K562 (cell line): ENCODE measurements at regions not wholly inside any gene's neighbourhood (a gene's known extent, or its start where the extent isn't known, plus 50 kb on each side); places are given as distances from the start of the nearest gene placed in this dataset.

Experiments
- ATAC-seq: fragments of 200-7000 bp; cut with Tn5 transposase; 3 replicates; pipeline ENCODE4 v1.9.1; 2020; ENCODE audit warnings: moderate library complexity
- BruUV-seq: library from RNA; stranded (reverse); fragments of 400-500 nt; replicated peaks from 2 replicates; lab custom pipeline; 2021; lab: Mats Ljungman, UMichigan
- CTCF ChIA-PET: fragments of 300-600 bp; formaldehyde crosslinking; extraction: SDS; loops from one replicate; lab custom pipeline; 2021; ENCODE audit warnings: low intra/inter-chr PET ratio; lab: Yijun Ruan, JAX
- POLR2A ChIA-PET: fragments of 300-600, 350-650 bp; sonication (Branson Sonifier 250); formaldehyde crosslinking; extraction: SDS; loops from one replicate; lab custom pipeline; 2021; ENCODE audit warnings: antibody characterized with exemption, inconsistent platforms; lab: Yijun Ruan, JAX
- DNase-seq, 4 experiments: peaks; one replicate each; pipeline versions ENCODE4 v3.0.0 to v3.0.0-alpha.2; 2011 to 2018; ENCODE audit warnings: low spot score in 3 of 4, mixed read lengths in 3 of 4; ENCODE audit errors: extremely low read depth in 1 of 4
- FAIRE-seq: peaks from 2 replicates; lab custom pipeline; 2011; peaks lifted over from hg19 to GRCh38; lab: Jason Lieb, UNC
- H2AFZ ChIP-seq: 2 replicates; pipeline ENCODE4 v1.6.0; 2011; ENCODE audit warnings: low read depth, low read length, control low read depth, inconsistent platforms
- H3K27ac ChIP-seq: fragments of 200-600 bp; 3 replicates; pipeline ENCODE4 v1.8.0; 2011; ENCODE audit warnings: low read depth, mild to moderate bottlenecking, control low read depth, inconsistent platforms, low read length, moderate library complexity, mixed read lengths; ENCODE audit errors: extremely low read depth
- H3K27me3 ChIP-seq, 2 experiments: fragments of 300-600 bp in 1 of 2; 2 replicates in 1 of 2; 3 replicates in 1 of 2; pipeline versions ENCODE4 v1.6.0 to v1.8.0; 2011; ENCODE audit warnings: inconsistent platforms in 2 of 2, low read length in 2 of 2, mild to moderate bottlenecking in 1 of 2, mixed read lengths in 1 of 2, moderate library complexity in 1 of 2; ENCODE audit not compliant: control insufficient read depth in 2 of 2, insufficient read depth in 2 of 2
- H3K36me3 ChIP-seq: fragments of 300-600 bp; 3 replicates; pipeline ENCODE4 v1.8.0; 2011; ENCODE audit warnings: mild to moderate bottlenecking, low read length, inconsistent platforms; ENCODE audit not compliant: control insufficient read depth, insufficient read depth
- H3K4me1 ChIP-seq, 2 experiments: fragments of 200-600 bp in 1 of 2; replicated peaks in 1 of 2; 2 replicates in 1 of 2; 3 replicates in 1 of 2; pipeline versions ENCODE4 v1.5.1 to v1.8.0; 2011; ENCODE audit warnings: inconsistent platforms in 2 of 2, low read length in 2 of 2, mild to moderate bottlenecking in 1 of 2, mixed read lengths in 1 of 2, moderate library complexity in 1 of 2; ENCODE audit not compliant: control insufficient read depth in 2 of 2, insufficient read depth in 2 of 2
- H3K4me2 ChIP-seq: 2 replicates; pipeline ENCODE4 v1.6.1; 2011; ENCODE audit warnings: low read length, control low read depth, inconsistent platforms, mixed read lengths; ENCODE audit not compliant: insufficient read depth
- H3K4me3 ChIP-seq: fragments of 200-600 bp; sonication (generic), shearing (Covaris generic); 2 replicates; pipeline ENCODE4 v1.5.1; 2016; ENCODE audit warnings: control low read depth, inconsistent platforms
- H3K79me2 ChIP-seq: fragments of 200-600 bp; 3 replicates; pipeline ENCODE4 v1.8.0; 2011; ENCODE audit warnings: low read length, inconsistent platforms; ENCODE audit not compliant: control insufficient read depth, insufficient read depth
- H3K9ac ChIP-seq, 2 experiments: 2 replicates each; pipeline versions ENCODE4 v1.6.0 to v1.6.1; 2011; ENCODE audit warnings: low read depth in 2 of 2, low read length in 2 of 2, control low read depth in 1 of 2, inconsistent platforms in 1 of 2, mild to moderate bottlenecking in 1 of 2, mixed read lengths in 1 of 2; ENCODE audit not compliant: insufficient read depth in 1 of 2
- H3K9me1 ChIP-seq: one replicate; pipeline ENCODE4 v1.6.0; 2011; ENCODE audit warnings: inconsistent platforms, mild to moderate bottlenecking, low read length, moderate library complexity; ENCODE audit not compliant: control insufficient read depth, insufficient read depth
- H3K9me3 ChIP-seq: replicated peaks from 2 replicates; pipeline ENCODE4 v1.5.1; 2011; ENCODE audit warnings: low read depth, low read length, inconsistent platforms; ENCODE audit not compliant: control insufficient read depth, insufficient read depth
- H4K20me1 ChIP-seq: replicated peaks from 2 replicates; pipeline ENCODE4 v1.6.1; 2011; ENCODE audit warnings: low read length, inconsistent platforms, mixed read lengths; ENCODE audit not compliant: control insufficient read depth, insufficient read depth
- EGR1 ChIP-seq: fragments of 450-650 bp; conservative IDR thresholded peaks from 2 replicates; pipeline ENCODE4 v1.6.1; 2017; ENCODE audit warnings: mild to moderate bottlenecking
- ETV1 ChIP-seq: fragments of 450-650 bp; conservative IDR thresholded peaks from 2 replicates; pipeline ENCODE4 v1.6.1; 2016; ENCODE audit warnings: missing genetic modification characterization, control low read depth, low read depth, missing compliant biosample characterization
- EZH2 ChIP-seq: IDR thresholded peaks from 2 replicates; pipeline ENCODE4 v1.6.1; 2012; ENCODE audit warnings: low read depth, mild to moderate bottlenecking, inconsistent platforms, low read length, borderline replicate concordance
- GATAD2B ChIP-seq: fragments of 450-650 bp; IDR thresholded peaks from 2 replicates; pipeline ENCODE4 v1.6.1; 2017; ENCODE audit warnings: mild to moderate bottlenecking, borderline replicate concordance
- GTF2E2 ChIP-seq: fragments of 200-800 bp; sonication (Bioruptor generic); IDR thresholded peaks from 2 replicates; pipeline ENCODE4 v1.6.1; 2016; ENCODE audit warnings: missing genetic modification characterization, missing compliant biosample characterization
- HMGN3 ChIP-seq: IDR thresholded peaks from 2 replicates; pipeline ENCODE4 v1.6.1; 2011; ENCODE audit warnings: borderline replicate concordance, low read depth, mild to moderate bottlenecking, mixed read lengths, low read length; ENCODE audit not compliant: insufficient read length; ENCODE audit errors: extremely low read depth
- KDM2B ChIP-seq: fragments of 250-450 bp; sonication (Bioruptor Pico); IDR thresholded peaks from 2 replicates; pipeline ENCODE4 v1.8.0; 2021; ENCODE audit warnings: mild to moderate bottlenecking, moderate library complexity
- NR2F6 ChIP-seq: fragments of 450-650 bp; formaldehyde crosslinking; IDR thresholded peaks from 2 replicates; pipeline ENCODE4 v1.4.0; 2020; ENCODE audit warnings: mild to moderate bottlenecking
- RBFOX2 ChIP-seq: fragments of 200-400 bp; formaldehyde crosslinking; IDR thresholded peaks from 2 replicates; pipeline ENCODE4 v1.6.1; 2017; ENCODE audit warnings: low read depth, mild to moderate bottlenecking, low read length, moderate library complexity
- SMAD2 ChIP-seq: fragments of 150-350 bp; IDR thresholded peaks from 2 replicates; pipeline ENCODE4 v1.6.1; 2014; ENCODE audit warnings: low read depth, mild to moderate bottlenecking, low read length
- TSC22D4 ChIP-seq: fragments of 450-650 bp; IDR thresholded peaks from 2 replicates; pipeline ENCODE4 v1.6.1; 2016; ENCODE audit warnings: missing genetic modification characterization, missing biosample characterization, control low read depth
- WGBS: fragments of 100-300 bp; shearing (Covaris generic); methylation state at CpG from one replicate; pipeline ENCODE4 v1.1.6; 2016; ENCODE audit warnings: low coverage, mixed read lengths; ENCODE audit not compliant: insufficient coverage; ENCODE audit errors: missing lambda C conversion rate; 5-methylcytosine and 5-hydroxymethylcytosine counted together
- in situ Hi-C: fragments of 300-500 bp; cut with MboI; formaldehyde crosslinking; loops from 4 replicates; pipeline ENCODE4 v1.15.0; 2018; ENCODE audit warnings: inconsistent platforms, mixed read lengths
- intact Hi-C: fragments of 100-400 bp; cut with micrococcal nuclease; formaldehyde crosslinking; loops from 2 replicates; pipeline ENCODE4 v1.14.2; 2022
- TF ChIP-seq, protein P1 (sequence below): fragments of 450-650 bp; IDR thresholded peaks from 2 replicates; pipeline ENCODE4 v1.6.1; 2018; ENCODE audit not compliant: partially characterized antibody

DNA sequence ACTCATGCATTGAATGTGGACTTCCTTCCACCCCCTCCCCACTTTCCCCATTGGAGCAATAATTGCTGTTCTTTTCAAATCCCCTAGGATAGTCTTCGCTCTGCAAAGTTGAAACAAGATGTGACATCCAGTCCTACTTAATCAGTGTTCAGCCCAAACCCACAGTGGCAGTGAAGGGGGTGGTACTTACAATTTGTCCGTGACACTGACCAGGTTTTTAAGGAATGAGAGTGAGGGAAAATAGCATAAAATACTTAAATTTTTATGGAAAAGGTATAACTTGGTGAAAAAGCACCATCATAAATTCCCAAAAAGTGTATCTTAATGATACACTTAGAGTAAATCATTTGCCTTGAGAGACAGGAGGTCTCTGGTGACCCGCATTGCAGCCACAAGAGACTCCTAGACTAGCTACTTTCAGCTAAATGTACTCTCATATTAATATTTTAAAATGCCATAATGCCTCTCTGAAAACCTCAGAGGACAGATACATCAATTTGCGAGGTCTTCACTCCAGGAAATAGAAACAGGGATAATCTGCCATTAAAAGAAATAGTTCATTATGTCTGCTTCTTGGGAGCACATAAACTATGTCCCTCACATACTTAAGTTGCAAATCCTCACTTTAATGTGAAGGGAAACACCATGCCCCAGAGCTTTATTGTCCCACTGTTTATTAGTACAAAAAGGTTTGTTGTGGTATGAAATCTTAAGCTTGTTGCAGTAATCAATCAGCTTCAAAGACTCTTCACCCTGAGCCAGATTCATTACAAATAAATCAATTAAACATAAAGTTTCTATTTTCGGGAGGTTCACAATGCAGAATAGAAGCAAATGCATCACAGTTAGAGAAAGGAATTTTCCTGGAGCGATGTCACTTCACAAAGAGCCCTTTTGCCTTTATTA is 343.6 kb upstream of the ISL1 start:
- Histone ChIP-seq H3K4me2 (no peak overlapping the region), H3K27ac (no peak overlapping the region), H2AFZ (no peak overlapping the region), H3K4me1 (no peaks in the 10 kb centered on the region), H3K9me1 (no peaks in the 10 kb centered on the region), H3K9me3 (no peaks in the 10 kb centered on the region), H4K20me1 (no peaks in the 10 kb centered on the region), H3K79me2 (no peaks in the 10 kb centered on the region), H3K27me3 (no peaks in the 10 kb centered on the region), H3K36me3 (no peaks in the 10 kb centered on the region), H3K9ac (no peak overlapping the region), H3K4me3 (no peak overlapping the region)
- ATAC-seq (no peak), FAIRE-seq (no peak), DNase-seq (no peak)
- in situ Hi-C loops, result no loop called here
- intact Hi-C loops, result no loop called here
- 25% methylated on average over 6 of the region's 6 CpGs for WGBS
- ChIA-PET POLR2A (interaction anchor here (0.7 kb wide), 1 partner anchor 10 kb away, joined by 4 read pairs; no protein-coding TSS in a partner anchor), CTCF (no interaction called here)
- no TSS peak for BruUV-seq
- TF ChIP-seq, protein P1, sequence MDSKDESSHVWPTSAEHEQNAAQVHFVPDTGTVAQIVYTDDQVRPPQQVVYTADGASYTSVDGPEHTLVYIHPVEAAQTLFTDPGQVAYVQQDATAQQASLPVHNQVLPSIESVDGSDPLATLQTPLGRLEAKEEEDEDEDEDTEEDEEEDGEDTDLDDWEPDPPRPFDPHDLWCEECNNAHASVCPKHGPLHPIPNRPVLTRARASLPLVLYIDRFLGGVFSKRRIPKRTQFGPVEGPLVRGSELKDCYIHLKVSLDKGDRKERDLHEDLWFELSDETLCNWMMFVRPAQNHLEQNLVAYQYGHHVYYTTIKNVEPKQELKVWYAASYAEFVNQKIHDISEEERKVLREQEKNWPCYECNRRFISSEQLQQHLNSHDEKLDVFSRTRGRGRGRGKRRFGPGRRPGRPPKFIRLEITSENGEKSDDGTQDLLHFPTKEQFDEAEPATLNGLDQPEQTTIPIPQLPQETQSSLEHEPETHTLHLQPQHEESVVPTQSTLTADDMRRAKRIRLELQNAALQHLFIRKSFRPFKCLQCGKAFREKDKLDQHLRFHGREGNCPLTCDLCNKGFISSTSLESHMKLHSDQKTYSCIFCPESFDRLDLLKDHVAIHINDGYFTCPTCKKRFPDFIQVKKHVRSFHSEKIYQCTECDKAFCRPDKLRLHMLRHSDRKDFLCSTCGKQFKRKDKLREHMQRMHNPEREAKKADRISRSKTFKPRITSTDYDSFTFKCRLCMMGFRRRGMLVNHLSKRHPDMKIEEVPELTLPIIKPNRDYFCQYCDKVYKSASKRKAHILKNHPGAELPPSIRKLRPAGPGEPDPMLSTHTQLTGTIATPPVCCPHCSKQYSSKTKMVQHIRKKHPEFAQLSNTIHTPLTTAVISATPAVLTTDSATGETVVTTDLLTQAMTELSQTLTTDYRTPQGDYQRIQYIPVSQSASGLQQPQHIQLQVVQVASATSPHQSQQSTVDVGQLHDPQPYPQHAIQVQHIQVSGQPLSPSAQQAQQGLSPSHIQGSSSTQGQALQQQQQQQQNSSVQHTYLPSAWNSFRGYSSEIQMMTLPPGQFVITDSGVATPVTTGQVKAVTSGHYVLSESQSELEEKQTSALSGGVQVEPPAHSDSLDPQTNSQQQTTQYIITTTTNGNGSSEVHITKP, result no peak
- TF ChIP-seq HMGN3 (no peak), GTF2E2 (no peak), GATAD2B (no peak), EGR1 (no peak), RBFOX2 (no peak), TSC22D4 (tag) (no peak), KDM2B (no peak), ETV1 (tag) (no peak), SMAD2 (no peak), NR2F6 (CRISPR knock-in tag) (no peak), EZH2 (no peak)
